Astrocyte (in vitro differentiated cells and primary cell): ENCODE measurements at regions not wholly inside any gene's neighbourhood (a gene's known extent, or its start where the extent isn't known, plus 50 kb on each side); places are given as distances from the start of the nearest gene placed in this dataset.

ENCODE experiments used
- DNase-seq: peaks from one replicate; pipeline ENCODE4 v3.0.0-alpha.2; 2010; ENCODE audit warnings: low read depth
- FAIRE-seq: peaks from 2 replicates; lab custom pipeline; 2011; peaks lifted over from hg19 to GRCh38; lab: Jason Lieb, UNC
- H2AFZ ChIP-seq: 2 replicates; pipeline ENCODE4 v1.6.0; 2012; ENCODE audit warnings: low read depth, low read length, inconsistent platforms
- H3K27ac ChIP-seq: 2 replicates; pipeline ENCODE4 v1.5.1; 2011; ENCODE audit warnings: low read depth, low read length, inconsistent platforms
- H3K27me3 ChIP-seq: 2 replicates; pipeline ENCODE4 v1.6.0; 2011; ENCODE audit warnings: low read length, inconsistent platforms; ENCODE audit not compliant: insufficient read depth
- H3K36me3 ChIP-seq: 2 replicates; pipeline ENCODE4 v1.5.1; 2011; ENCODE audit warnings: low read length, inconsistent platforms; ENCODE audit not compliant: insufficient read depth
- H3K4me1 ChIP-seq: 2 replicates; pipeline ENCODE4 v1.5.1; 2011; ENCODE audit warnings: low read length, inconsistent platforms; ENCODE audit not compliant: insufficient read depth
- H3K4me2 ChIP-seq: 2 replicates; pipeline ENCODE4 v1.6.0; 2012; ENCODE audit warnings: low read length, inconsistent platforms
- H3K4me3 ChIP-seq: 2 replicates; pipeline ENCODE4 v1.5.1; 2011; ENCODE audit warnings: low read depth, mild to moderate bottlenecking, low read length, inconsistent platforms; ENCODE audit not compliant: insufficient read depth
- H3K79me2 ChIP-seq: 2 replicates; pipeline ENCODE4 v1.6.0; 2012; ENCODE audit warnings: mild to moderate bottlenecking, low read length, inconsistent platforms; ENCODE audit not compliant: insufficient read depth
- H3K9ac ChIP-seq: 2 replicates; pipeline ENCODE4 v1.6.0; 2012; ENCODE audit warnings: mild to moderate bottlenecking, low read length, inconsistent platforms
- H3K9me3 ChIP-seq: 2 replicates; pipeline ENCODE4 v1.5.1; 2012; ENCODE audit warnings: low read depth, mild to moderate bottlenecking, low read length, inconsistent platforms; ENCODE audit not compliant: insufficient read depth
- H4K20me1 ChIP-seq: 2 replicates; pipeline ENCODE4 v1.6.0; 2012; ENCODE audit warnings: low read length, inconsistent platforms; ENCODE audit not compliant: insufficient read depth
- H3K27ac Mint-ChIP-seq: one replicate; pipeline ENCODE4 v1.8.0; 2021; ENCODE audit warnings: mild to moderate bottlenecking, mixed read lengths; ENCODE audit not compliant: unreplicated experiment
- H3K27me3 Mint-ChIP-seq: one replicate; pipeline ENCODE4 v1.8.0; 2021; ENCODE audit warnings: low read depth, mixed read lengths; ENCODE audit not compliant: unreplicated experiment
- H3K36me3 Mint-ChIP-seq: one replicate; pipeline ENCODE4 v1.8.0; 2021; ENCODE audit warnings: low read depth, mixed read lengths; ENCODE audit not compliant: unreplicated experiment
- H3K4me1 Mint-ChIP-seq: one replicate; pipeline ENCODE4 v1.8.0; 2021; ENCODE audit warnings: low read depth, mixed read lengths; ENCODE audit not compliant: unreplicated experiment
- H3K4me3 Mint-ChIP-seq: one replicate; pipeline ENCODE4 v1.8.0; 2021; ENCODE audit warnings: mild to moderate bottlenecking, moderate library complexity, mixed read lengths; ENCODE audit not compliant: unreplicated experiment
- H3K9me3 Mint-ChIP-seq: one replicate; pipeline ENCODE4 v1.8.0; 2021; ENCODE audit warnings: mild to moderate bottlenecking, mixed read lengths; ENCODE audit not compliant: unreplicated experiment
- EZH2 ChIP-seq: IDR thresholded peaks from 2 replicates; pipeline ENCODE4 v1.6.1; 2012; ENCODE audit warnings: mild to moderate bottlenecking, low read length, inconsistent platforms; ENCODE audit not compliant: insufficient read depth
- TF ChIP-seq, protein P1 (sequence below): IDR thresholded peaks from 2 replicates; pipeline ENCODE4 v1.5.1; 2011; ENCODE audit warnings: low read depth, mild to moderate bottlenecking, inconsistent platforms, low read length, moderate library complexity; ENCODE audit not compliant: insufficient read depth

DNA sequence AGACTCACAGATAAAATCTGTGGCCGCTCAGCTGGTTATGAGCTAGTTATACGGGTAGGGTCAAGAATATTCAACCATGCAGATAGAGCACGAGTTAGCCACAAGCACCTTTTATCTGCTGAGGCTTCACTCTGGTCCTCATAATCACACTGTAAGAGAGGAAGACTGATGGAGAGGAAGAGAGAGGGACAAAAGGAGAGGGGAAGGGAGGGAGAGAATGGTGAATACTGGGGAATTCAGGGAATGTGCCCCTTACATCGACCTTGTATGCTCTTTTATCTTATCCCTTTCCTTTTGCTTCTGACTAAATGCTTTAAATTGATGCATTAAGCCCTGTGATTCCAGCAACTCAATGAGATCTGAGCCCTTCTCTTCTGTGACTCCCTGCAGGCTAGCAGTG, 333.1 kb downstream of the DSEL start:
- no peak overlapping the region for H3K27ac ChIP-seq
- no peaks in the 10 kb centered on the region for H3K36me3 ChIP-seq
- Mint-ChIP-seq H3K9me3 (no peaks in the 10 kb centered on the region), H3K36me3 (no peaks in the 10 kb centered on the region), H3K27ac (no peak overlapping the region), H3K4me1 (no peaks in the 10 kb centered on the region), H3K4me3 (no peak overlapping the region), H3K27me3 (no peaks in the 10 kb centered on the region)
- no peak overlapping the region for H2AFZ ChIP-seq
- no peak overlapping the region for H3K9ac ChIP-seq
- FAIRE-seq (no peak), DNase-seq (no peak)
- TF ChIP-seq, protein P1, sequence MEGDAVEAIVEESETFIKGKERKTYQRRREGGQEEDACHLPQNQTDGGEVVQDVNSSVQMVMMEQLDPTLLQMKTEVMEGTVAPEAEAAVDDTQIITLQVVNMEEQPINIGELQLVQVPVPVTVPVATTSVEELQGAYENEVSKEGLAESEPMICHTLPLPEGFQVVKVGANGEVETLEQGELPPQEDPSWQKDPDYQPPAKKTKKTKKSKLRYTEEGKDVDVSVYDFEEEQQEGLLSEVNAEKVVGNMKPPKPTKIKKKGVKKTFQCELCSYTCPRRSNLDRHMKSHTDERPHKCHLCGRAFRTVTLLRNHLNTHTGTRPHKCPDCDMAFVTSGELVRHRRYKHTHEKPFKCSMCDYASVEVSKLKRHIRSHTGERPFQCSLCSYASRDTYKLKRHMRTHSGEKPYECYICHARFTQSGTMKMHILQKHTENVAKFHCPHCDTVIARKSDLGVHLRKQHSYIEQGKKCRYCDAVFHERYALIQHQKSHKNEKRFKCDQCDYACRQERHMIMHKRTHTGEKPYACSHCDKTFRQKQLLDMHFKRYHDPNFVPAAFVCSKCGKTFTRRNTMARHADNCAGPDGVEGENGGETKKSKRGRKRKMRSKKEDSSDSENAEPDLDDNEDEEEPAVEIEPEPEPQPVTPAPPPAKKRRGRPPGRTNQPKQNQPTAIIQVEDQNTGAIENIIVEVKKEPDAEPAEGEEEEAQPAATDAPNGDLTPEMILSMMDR = no peak
- no peak for TF ChIP-seq EZH2
- H3K27me3 ChIP-seq = no peaks in the 10 kb centered on the region
- no peak overlapping the region for H3K4me2 ChIP-seq
- no peaks in the 10 kb centered on the region for H3K79me2 ChIP-seq
- no peaks in the 10 kb centered on the region for H3K9me3 ChIP-seq
- no peaks in the 10 kb centered on the region for H3K4me1 ChIP-seq
- H4K20me1 ChIP-seq = no peaks in the 10 kb centered on the region
- no peak overlapping the region for H3K4me3 ChIP-seq

DNA sequence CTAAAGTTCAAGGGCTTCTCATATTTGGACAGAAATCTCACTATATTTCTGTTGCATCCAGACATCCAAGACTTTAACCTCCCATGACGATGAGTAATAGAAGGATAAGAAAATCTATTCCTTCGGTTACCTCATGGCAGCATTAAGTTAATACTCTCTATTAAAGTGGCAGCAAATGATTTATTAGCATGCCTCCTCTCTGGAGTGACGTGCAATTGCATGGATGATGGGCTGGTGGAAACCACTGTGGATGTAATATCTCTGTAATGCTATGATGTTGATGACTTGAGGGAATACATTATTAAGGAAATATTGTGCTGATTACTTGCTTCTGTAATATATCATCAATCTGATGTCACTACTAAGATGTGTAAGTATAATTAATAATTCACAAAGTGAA, 336.8 kb downstream of the DSEL start:
- TF ChIP-seq, protein P1 = no peak
- no peak for TF ChIP-seq EZH2
- no peak overlapping the region for H3K4me3 Mint-ChIP-seq
- Histone ChIP-seq H2AFZ (no peak overlapping the region), H3K4me2 (no peak overlapping the region), H3K27me3 (no peaks in the 10 kb centered on the region), H3K79me2 (no peaks in the 10 kb centered on the region), H3K9me3 (no peaks in the 10 kb centered on the region), H3K4me3 (no peak overlapping the region), H3K36me3 (no peaks in the 10 kb centered on the region), H3K27ac (no peak overlapping the region), H3K4me1 (no peaks in the 10 kb centered on the region), H3K9ac (no peak overlapping the region), H4K20me1 (no peaks in the 10 kb centered on the region)
- H3K9me3 Mint-ChIP-seq = no peaks in the 10 kb centered on the region
- FAIRE-seq = no peak
- no peaks in the 10 kb centered on the region for H3K36me3 Mint-ChIP-seq
- DNase-seq = no peak
- no peaks in the 10 kb centered on the region for H3K4me1 Mint-ChIP-seq
- H3K27ac Mint-ChIP-seq = no peak overlapping the region
- H3K27me3 Mint-ChIP-seq = no peaks in the 10 kb centered on the region

DNA sequence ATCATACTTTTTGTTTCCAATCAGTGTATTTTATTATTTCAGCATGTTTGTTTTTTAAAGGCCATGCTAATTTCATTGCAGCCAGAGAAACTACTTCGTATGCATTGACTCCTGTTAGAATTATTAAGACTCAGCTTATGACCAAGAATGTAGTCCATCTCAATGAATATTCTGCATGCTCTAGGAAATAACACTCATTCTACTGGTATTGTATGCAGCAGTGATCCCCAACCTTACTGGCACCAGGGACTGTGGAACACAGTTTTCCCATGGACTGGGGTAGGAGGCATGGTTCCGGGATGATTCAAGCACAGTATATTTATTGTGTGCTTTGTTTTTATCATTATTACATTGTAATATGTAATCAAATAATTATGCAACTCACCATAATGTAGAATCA, 356.9 kb downstream of the DSEL start:
- Mint-ChIP-seq H3K9me3 (no peaks in the 10 kb centered on the region), H3K27ac (no peak overlapping the region), H3K4me3 (no peak overlapping the region), H3K36me3 (no peaks in the 10 kb centered on the region), H3K27me3 (no peaks in the 10 kb centered on the region), H3K4me1 (no peaks in the 10 kb centered on the region)
- no peaks in the 10 kb centered on the region for H3K4me1 ChIP-seq
- no peaks in the 10 kb centered on the region for H3K36me3 ChIP-seq
- H3K27ac ChIP-seq = no peak overlapping the region
- H2AFZ ChIP-seq = no peak overlapping the region
- H3K9me3 ChIP-seq = no peaks in the 10 kb centered on the region
- TF ChIP-seq, protein P1 = no peak
- no peak for TF ChIP-seq EZH2
- FAIRE-seq = no peak
- no peak overlapping the region for H3K9ac ChIP-seq
- H3K79me2 ChIP-seq = no peaks in the 10 kb centered on the region
- H3K27me3 ChIP-seq = no peaks in the 10 kb centered on the region
- H3K4me3 ChIP-seq = no peak overlapping the region
- DNase-seq = no peak
- H4K20me1 ChIP-seq = no peaks in the 10 kb centered on the region
- no peak overlapping the region for H3K4me2 ChIP-seq
